ENCODE measurements at regions not wholly inside any gene's neighbourhood (a gene's known extent, or its start where the extent isn't known, plus 50 kb on each side); places are given as distances from the start of the nearest gene placed in this dataset.
"Not testable (repeated sequence)": the region's sequence is repeated elsewhere in the genome, so short reads cannot be mapped to it uniquely, and the experiment has no call there.

DNA sequence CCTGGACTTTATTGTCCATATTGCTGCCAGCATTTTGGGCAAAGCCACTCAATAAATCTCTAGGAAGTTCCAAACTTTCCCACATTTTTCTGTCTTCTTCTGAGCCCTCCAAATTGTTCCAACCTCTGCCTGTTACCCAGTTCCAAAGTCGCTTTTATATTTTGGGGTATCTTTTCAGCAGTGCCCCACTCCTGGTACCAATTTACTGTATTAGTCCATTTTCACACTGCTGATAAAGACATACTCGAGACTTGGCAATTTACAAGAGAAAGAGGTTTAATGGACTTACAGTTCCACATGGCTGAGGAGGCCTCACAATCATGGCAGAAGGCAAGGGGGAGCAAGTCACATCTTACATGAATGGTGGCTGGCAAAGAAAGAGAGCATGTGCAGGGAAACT, 53.4 kb downstream of the AHSP start:
- H3K36me3 ChIP-seq (replicated peaks in 1 of 2); DNase-seq; H3K27me3 ChIP-seq; H3K27ac ChIP-seq; H3K4me1 ChIP-seq (replicated peaks in 1 of 2); intact Hi-C loops (cut with DNase I); H3K4me3 ChIP-seq; H3K9me3 ChIP-seq (replicated peaks in 1 of 3): not testable (repeated sequence)
- WGBS, 4 donors = 50 to 63% (median 55%) methylated on average over 2 of the region's 2 CpGs

GRCh38 chr16:31601737-31602384, 74.2 kb downstream of the AHSP start:
- H3K27ac ChIP-seq; intact Hi-C loops (cut with DNase I): not testable (repeated sequence)

GRCh38 chr16:31618130-31618529, 90.4 kb downstream of the AHSP start:
- TF ChIP-seq CTCF (IDR thresholded peaks at IDR 0.05) = no peak
- no peak for TF ChIP-seq POLR2A (IDR thresholded peaks at IDR 0.05)
- Histone ChIP-seq H3K36me3 (replicated peaks in 1 of 2) (no peaks in the 10 kb centered on the region), H3K9me3 (replicated peaks in 1 of 3) (no peaks in the 10 kb centered on the region), H3K27ac (no peak overlapping the region), H3K4me1 (replicated peaks in 1 of 2) (no peaks in the 10 kb centered on the region), H3K27me3 (no peaks in the 10 kb centered on the region), H3K4me3 (no peak overlapping the region)
- DNase-seq = no peak
- intact Hi-C loops (cut with DNase I) = no loop called here

More at GRCh38 chr16:31601737-31602384, 74.2 kb downstream of the AHSP start:
- not testable (repeated sequence) for H3K4me3 ChIP-seq; H3K4me1 ChIP-seq (replicated peaks in 1 of 2); DNase-seq; H3K36me3 ChIP-seq (replicated peaks in 1 of 2); H3K27me3 ChIP-seq
- WGBS, 4 donors = 73 to 84% (median 80%) methylated on average over 9 of the region's 9 CpGs
- peaks cover 0 to 21% (median 13%) of the 10 kb centered on the region in 3 donors for H3K9me3 ChIP-seq (replicated peaks in 1 of 3)

- TF ChIP-seq CTCF (IDR thresholded peaks at IDR 0.05) (no peak), POLR2A (IDR thresholded peaks at IDR 0.05) (no peak)
- H3K27me3 ChIP-seq = no peaks in the 10 kb centered on the region
- no peaks in the 10 kb centered on the region for H3K9me3 ChIP-seq (replicated peaks in 1 of 3)
- H3K36me3 ChIP-seq (replicated peaks in 1 of 2) = no peaks in the 10 kb centered on the region
- no peak overlapping the region for H3K27ac ChIP-seq
- DNase-seq = no peak
- intact Hi-C loops (cut with DNase I) = no loop called here
- H3K4me1 ChIP-seq (replicated peaks in 1 of 2) = no peaks in the 10 kb centered on the region
- H3K4me3 ChIP-seq = no peak overlapping the region
- 65 to 86% (median 80%) methylated on average over 7 of the region's 7 CpGs for WGBS, 4 donors
Measured at GRCh38 chr16:31636433-31636832, 108.7 kb downstream of the AHSP start.

GRCh38 chr16:31641279-31641678, 113.6 kb downstream of the AHSP start:
- no peak for DNase-seq
- intact Hi-C loops (cut with DNase I) = no loop called here
- no peaks in the 10 kb centered on the region for H3K27me3 ChIP-seq

DNA sequence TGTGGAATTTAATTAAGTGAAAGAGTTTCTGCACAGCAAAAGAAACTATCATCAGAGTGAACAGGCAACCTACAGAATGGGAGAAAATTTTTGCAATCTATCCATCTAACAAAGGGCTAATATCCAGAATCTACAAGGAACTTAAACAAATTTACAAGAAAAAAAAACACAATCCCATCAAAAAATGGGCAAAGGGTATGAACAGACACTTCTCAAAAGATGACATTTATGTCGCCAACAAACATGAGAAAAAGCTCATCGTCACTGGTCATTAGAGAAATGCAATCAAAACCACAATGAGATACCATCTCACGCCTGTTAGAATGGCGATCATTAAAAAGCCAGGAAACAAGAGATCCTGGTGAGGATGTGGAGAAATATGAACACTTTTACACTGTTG, 128.0 kb downstream of the AHSP start:
- H3K4me3 ChIP-seq; H3K27me3 ChIP-seq; DNase-seq; H3K36me3 ChIP-seq (replicated peaks in 1 of 2); intact Hi-C loops (cut with DNase I); H3K27ac ChIP-seq; H3K4me1 ChIP-seq (replicated peaks in 1 of 2); H3K9me3 ChIP-seq (replicated peaks in 1 of 3): not testable (repeated sequence)
- 69 to 78% (median 72%) methylated on average over 4 of the region's 4 CpGs for WGBS, 4 donors

More at GRCh38 chr16:31641279-31641678, 113.6 kb downstream of the AHSP start:
- Histone ChIP-seq H3K4me3 (no peak overlapping the region), H3K9me3 (replicated peaks in 1 of 3) (no peaks in the 10 kb centered on the region), H3K36me3 (replicated peaks in 1 of 2) (no peaks in the 10 kb centered on the region), H3K27ac (no peak overlapping the region), H3K4me1 (replicated peaks in 1 of 2) (no peaks in the 10 kb centered on the region)
- TF ChIP-seq CTCF (IDR thresholded peaks at IDR 0.05) (no peak), POLR2A (IDR thresholded peaks at IDR 0.05) (no peak)
- WGBS, 4 donors = 65 to 77% (median 69%) methylated on average over 4 of the region's 4 CpGs
